NCI-H524 treated with DMSO at 0.1 percent for 48 hours (cell line): ENCODE measurements at regions not wholly inside any gene's neighbourhood (a gene's known extent, or its start where the extent isn't known, plus 50 kb on each side); places are given as distances from the start of the nearest gene placed in this dataset.
"Not testable (repeated sequence)": the region's sequence is repeated elsewhere in the genome, so short reads cannot be mapped to it uniquely, and the experiment has no call there.

Source experiments
- DNase-seq: peaks from one replicate; lab custom pipeline; 2025; lab: John Stamatoyannopoulos, UW

DNA sequence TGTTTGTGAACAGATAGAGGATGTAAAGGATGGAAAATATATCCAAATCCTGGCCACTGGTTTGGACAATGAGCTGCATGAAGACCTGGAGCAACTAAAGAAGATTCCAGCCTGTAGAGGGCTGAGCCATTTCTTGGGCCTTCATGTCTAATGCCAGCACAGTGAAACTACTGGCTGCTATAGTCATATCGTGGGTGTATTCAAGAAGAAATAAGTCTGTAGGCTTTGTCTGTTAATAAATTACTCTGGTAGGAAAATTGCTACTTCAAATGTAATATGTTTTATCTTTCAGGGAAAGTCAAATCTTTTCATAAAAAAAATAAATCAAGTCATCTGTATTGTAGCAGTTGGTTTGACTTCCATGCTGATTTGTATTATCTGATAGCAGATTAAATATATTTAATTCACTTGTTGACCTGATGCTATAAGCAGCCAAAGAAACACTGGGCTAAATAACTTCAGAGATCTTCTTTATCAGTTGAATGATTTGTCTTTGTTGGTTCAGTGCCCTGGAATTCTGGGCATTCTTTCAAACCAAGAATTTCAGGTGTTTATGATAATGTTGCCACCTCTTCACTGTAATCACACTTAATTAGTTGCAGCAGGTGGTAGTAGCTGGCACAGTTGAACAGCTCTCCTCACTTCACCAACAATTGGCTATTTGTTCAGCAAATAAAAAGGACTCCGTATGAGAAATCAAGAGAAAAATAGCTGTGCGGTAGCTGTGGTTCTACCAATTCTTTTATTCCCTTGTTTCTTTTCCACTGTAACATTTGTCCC lies 1109.5 kb downstream of the NSUN3 start:
- no peak for DNase-seq

DNA sequence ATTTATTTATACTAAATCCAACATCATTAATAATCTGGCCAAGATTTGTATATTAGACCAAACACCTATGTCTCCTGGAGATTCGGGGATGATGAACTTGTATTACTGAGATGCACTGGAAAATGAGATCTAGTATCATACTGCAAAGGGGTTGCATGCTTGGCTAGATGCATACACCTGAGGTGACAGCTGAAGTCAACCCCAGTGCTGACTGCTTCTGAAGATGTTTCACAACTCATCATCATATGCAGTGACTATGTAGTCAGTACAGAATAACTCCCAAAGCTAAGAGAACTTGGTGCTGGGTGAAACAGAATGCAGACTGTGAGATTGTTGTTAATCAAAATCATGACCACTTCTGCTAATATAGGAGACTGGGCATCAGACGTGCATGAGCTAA lies 1114.2 kb downstream of the NSUN3 start:
- no peak for DNase-seq

DNA sequence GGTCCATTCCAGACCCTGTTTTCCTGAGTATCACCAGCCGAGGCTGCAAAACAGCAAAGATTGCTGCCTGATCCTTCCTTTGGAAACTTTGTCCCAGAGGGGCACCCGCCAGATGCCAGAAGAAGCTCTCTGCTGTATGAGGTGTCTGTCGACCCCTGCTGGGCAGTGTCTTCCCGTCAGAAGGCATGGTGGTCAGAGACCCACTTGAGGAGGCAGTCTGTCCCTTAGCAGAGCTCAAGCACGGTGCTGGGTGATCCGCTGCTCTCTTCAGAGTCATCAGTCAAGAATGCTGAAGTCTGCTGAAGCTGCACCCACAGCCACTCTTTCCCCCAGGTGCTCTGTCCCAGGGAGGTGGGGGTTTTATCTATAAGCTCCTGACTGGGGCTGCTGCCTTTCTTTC lies 1121.2 kb downstream of the NSUN3 start:
- no peak for DNase-seq

DNA sequence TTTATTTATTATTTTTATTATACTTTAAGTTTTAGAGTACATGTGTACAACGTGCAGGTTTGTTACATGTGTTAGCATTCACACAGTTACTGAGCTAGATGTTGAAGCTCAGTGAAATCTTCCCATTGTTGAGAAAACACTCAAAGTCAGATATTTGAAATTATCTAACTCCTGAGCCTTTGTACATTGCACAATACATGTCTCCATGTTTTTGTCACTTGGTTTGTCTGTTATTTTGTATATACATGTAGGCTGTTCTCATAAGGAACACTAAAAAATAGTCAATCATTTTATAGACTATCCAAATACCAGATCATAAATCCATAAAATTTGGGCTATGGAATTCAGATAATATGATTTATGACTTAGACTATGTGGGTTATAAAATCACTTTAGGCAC lies 1126.5 kb downstream of the NSUN3 start:
- DNase-seq, result no peak

DNA sequence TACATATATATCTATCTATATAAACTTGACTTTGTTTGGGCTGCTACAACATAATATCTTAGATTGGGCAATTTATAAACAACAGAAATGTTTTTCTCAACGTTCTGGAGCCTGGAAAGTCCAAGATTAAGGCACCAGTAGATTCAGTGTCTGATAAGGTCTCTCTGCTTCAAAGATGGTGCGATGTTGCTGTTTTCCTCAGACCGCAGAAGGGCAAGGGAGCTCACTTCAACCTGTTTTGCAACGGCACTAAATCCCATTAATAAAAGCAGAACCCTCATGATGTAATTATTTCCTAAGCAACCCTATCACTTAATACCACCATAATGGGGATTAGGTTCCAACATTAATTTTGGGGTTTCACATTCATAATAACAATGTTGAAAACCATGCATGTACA lies 1134.8 kb downstream of the NSUN3 start:
- DNase-seq, result peak; percentile 38

DNA sequence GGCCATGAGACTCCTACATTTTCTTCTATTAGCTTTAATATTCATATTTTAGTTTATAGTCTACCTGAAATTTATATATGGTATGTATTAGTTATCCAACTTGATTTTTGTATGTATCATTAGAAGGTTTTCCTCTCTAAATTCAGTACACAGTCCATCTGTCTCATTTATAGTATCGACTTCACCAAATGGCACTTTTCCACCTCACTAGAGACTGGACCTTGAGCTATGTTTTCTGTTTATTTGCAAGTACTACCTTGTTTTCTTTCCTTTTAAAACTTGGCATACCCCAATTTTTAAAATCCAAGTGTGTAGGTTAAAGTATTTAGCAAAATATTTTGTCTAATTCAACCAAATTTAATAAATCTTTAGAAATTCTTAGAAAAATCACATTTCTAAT lies 1137.5 kb downstream of the NSUN3 start:
- DNase-seq, result no peak

DNA sequence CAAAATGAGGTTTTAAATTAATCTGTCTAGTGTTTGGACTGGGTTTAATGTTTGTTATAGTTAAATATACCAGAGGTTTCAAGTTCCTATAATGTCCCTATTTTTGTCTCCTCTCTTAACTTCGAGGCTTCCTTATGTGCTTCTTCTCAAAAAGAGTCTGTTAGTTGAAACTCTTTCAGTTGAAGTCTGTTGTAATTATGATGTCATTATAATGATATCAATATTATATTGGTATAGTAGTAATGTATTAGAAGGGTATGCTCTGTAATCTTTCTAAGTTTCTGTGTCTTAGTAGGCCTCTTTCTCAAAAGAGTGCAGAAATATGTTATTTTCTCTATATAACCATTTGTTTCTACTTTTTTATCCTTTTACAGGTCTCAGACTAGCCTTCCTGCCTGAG lies 1148.0 kb downstream of the NSUN3 start:
- no peak for DNase-seq

DNA sequence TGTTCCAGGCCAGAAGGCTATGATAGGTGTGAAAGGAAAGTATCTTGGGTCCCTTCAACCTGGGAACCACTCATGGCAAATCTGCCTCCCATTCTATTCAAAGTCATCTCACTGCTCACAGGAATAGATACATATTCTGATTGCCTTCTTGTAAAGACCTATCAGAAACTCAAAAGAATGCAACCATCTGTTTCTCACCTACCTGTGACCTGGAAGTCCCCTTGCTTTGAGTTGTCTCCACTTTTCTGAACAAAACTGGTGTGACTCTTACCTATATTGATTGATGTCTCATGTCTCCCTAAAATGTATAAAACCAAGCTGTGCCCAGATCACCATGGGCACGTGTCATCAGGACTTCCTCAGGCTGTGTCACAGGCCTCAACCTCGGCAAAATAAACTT lies 1149.3 kb downstream of the NSUN3 start:
- no peak for DNase-seq

DNA sequence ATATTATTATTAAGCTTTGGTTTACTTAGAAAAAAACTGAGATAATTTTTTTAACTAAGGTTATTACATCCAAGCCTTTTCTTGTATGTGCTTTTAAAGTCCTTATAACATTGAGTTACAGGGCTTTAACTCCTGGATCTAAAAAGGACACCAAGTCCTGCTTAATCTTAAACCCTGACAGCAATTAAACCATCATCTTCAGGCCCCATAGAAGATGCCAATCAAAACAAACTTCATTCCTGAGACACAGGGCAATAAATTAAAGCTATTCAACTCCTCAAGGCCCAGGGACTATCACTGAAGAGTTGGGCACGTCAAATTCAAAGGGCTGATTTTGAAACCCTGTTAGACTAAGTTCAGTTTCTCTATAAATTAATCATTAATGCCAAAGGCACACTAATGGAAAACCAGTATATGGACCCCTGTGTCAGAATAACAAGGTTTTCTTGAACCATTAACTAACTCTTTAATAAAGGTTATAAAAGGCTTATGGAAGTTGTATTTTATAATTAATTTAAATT lies 1152.6 kb downstream of the NSUN3 start:
- no peak for DNase-seq

DNA sequence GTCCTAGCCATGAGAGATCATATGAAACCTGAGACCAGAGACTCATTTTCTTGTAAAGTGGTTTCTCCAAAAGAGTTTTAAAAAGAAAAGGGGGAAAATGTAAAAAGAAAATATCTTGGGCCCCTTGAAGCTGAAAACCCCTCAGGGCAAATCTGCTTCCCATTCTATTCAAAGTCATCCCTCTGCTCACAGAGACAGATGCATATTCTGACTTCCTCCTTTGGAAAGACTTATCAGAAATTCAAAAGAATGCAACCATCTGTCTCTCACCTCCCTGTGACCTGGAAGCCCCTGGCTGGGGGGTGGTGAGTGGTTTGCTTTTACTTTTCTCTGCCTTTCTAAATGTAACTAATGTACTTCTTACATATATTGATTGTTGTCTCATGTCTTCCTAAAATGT lies 1154.8 kb downstream of the NSUN3 start:
- DNase-seq, result peak; percentile 9

DNA sequence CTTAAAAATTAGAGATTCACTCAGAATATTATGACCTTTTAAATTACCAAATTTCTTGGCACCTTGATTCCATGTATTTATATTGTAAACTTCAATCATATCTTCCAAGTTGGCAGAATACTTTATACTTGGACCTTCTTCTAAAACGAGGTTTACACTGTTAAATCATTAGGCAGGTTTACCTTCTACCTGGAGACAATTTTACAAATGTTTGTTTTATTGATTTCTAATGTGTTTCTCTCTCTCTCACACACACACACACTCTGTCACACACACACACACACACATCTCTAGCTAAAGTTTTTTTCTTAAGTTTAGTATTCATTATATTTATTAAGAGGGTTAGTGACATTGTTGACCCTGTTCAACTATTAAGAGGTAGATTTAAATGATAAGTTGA lies 1155.6 kb downstream of the NSUN3 start:
- DNase-seq, result no peak

DNA sequence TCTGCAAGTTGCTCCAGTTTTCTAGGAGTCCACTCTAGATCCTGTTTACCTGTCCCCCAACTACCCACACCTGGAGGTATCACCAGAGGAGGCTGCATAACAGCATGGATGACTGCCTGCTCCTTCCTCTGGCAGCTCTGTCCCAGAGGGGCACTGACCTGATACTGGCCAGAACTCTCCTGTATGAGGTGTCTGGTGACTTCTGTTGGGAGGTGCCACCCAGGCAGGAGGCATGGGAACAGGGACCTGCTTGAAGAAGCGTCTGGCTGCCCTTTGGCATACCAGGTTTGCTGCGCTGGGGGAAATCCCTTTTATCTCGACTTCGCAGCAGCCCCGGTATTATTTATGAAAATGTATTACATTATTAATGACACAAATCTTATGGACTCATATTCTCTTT lies 1163.6 kb downstream of the NSUN3 start:
- no peak for DNase-seq

DNA sequence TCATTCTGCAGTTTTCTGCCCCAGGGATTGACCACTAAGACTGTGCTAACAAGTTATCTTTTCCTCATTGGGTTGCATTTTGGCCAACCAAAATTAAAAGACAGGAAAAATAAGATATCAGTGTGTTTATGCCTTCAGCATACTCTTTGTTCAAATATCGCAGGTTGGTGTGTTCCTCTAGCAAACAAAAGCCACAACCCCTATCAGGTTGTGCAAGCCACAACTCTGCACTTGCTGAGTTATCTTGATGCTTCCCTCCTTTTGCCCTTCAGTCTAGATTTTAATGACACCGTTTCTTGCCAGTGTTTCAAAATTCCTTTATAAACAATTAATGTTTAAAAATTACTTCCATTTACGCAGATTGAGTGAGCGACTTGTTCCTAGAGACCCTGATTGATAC lies 1164.2 kb downstream of the NSUN3 start:
- no peak for DNase-seq

DNA sequence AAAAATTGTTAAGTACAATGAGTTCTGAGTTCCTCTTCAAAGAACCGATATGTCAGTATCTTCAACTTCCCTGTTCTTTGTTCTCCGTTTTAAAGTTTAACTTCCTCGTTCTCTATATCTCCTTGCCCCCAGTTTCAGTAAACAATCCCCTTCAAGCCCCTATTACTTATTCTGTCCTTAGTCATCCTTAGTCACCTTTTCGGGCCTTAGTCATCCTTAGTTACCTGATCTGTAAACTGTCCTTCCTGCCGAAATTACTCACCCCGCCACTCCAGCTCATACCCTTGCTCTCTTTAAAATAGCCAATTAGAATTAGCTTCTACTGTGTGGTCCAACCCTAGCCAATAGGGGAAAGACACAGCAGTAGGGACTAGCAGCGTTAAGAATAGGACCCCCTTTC lies 1165.6 kb downstream of the NSUN3 start:
- DNase-seq, result no peak

DNA sequence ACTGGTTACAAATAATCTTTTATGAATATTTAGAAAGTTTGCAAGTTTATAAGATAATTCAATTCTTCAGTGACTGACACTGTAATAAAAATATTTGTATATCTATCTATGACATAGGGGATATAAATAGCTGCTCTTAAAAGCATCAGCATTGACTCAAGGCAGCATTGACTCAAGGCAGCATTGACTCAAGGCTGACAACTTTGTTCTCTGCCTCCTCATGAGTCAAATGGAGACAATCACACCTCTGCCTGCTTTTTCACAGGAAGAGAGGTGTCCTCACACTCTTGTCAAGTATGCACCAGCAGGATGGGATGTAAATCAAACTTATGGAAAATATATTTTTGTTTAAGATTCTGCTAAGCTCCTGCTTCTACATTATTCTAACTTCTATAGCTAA lies 1173.1 kb downstream of the NSUN3 start:
- DNase-seq, result no peak

DNA sequence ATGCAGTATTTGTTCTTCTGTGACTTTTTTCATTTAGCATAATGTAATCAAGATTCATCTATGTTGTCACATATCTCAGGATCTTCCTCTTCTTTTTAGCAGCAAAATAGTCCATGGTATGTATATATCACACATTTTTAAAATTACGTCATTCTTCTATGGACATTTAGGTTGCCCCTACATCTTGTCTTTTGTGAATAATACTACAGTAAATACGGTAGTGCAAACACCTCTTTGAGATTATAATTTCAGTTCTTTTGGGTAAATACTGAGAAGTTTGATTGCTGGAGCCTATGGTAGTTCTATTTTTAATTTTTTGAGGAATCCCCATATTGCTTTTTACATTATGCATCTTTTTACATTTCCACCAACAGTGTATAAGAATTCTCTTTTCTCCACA lies 1174.9 kb downstream of the NSUN3 start:
- DNase-seq, result no peak

DNA sequence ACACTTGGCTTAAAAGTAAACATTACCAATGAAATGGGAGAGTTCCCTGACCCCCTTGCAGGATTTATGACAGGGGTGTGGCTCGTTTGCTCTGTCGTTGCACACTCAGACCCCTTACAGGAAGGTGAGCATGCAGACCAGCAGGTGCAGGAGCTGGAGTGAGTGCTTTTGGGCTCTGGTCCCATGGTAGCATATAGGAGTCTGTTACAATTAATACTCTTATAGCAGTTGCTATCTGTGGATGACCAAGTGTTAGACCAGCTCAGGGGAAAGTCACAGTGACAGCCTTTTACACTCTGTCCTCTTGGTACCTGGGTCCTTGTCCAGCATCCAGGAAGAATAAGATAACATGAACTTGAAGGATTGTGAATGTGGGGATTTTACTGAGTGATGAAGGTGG lies 1177.5 kb downstream of the NSUN3 start:
- DNase-seq, result no peak

DNA sequence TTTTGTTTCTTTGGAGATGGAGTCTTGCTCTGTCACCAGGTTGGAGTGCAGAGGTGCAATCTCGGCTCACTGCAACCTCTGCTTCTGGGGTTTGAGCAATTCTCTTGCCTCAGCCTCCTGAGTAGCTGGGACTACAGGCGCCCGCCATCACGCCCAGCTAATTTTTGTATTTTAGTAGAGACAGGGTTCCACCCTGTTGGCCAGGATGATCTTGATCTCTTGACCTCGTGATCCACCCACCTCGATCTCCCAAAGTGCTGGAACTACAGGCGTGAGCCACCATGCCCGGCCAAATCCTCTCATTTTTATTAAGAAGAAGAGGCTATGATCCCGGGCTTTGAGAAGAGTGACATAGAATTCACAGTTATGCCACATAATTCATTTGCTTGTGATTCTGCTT lies 1178.4 kb downstream of the NSUN3 start:
- not testable (repeated sequence) for DNase-seq

DNA sequence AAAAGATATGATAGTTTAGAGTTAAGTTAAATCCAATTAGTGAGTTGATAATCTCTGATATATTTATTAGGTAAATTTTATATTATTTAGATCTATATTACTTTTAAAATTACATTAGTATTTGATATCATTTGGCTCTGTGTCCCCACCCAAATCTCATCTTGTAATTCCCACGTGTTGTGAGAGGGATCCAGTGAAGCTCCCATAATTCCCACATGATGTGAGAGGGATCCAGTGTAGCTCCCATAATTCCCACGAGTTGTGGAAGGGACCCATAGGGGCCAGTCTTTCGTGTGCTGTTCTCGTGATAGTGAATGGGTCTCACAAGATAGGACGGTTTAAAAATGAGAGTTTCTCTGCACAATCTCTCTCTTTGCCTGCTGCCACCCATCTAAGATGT lies 1183.6 kb downstream of the NSUN3 start:
- DNase-seq, result no peak

DNA sequence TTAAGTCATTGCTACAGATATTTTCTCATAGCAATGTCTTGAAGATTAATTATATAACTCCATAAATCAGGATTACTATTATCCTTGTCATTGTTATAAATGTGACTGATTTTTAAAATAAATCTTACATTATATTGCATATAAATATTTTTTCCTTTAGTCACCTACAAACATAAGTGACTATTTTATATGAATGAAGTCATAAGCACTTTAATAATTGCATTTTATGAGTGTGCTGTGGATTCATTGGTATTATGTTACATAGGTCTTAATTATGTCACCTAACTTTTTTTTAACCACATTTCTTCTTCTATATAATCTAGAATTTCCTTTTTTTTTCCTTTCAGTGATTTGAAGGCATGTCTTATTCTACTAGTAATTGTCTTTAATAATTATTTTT lies 1191.2 kb downstream of the NSUN3 start:
- no peak for DNase-seq

DNA sequence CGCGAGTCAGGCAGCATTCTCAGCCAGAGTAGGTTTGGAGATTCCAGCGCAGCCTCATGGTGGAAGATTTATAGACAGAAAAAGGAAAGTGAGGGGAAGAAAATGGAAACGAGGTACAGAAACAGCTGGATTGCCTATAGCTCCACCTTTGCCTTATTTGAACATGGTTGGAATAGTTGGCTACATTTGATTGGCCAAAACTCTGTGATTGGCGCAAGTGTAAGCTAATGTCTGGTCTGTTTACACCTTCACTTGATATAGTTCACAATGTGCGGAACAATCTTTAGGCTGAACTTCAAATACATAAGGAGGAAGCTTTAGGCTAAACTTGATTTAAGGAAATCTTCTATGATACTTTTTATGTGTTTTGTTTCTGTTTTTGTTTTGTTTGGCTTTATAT lies 1191.9 kb downstream of the NSUN3 start:
- DNase-seq, result no peak

DNA sequence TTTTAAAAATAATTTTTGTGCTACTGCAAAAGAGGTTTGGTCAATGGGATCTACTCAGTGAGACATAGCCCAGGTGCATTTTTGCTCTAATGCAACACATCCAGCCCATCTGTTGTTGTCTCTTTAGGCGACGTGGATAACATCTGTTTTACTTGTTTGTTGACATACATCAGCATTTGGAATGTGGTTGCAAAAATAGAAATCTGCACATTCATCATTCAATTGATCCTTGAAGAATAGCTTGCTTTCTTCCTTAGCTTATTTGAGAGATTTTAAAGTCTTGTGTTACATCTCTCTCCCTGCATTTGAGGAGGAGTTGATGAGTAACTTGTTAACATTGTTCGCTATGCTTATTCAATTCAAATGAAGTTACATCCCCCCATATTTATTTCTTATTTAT lies 1202.3 kb downstream of the NSUN3 start:
- no peak for DNase-seq

DNA sequence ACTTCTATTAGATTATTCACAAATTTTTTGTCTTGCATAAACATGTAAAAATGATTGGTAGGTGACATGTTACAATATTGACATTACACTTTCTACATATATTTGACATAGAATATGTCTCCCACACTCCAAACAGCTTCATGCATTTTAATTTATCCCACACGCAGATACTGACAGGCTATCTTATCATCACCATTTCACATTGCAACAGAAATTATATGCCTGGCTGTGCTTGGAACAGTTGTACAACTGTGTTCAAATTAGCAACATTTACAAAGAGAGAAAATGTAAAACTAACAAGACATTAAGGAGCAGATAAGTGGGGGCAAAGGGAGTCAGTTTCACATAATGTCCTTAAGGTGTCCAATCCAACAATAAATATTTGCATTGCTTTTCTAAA lies 1208.5 kb downstream of the NSUN3 start:
- DNase-seq, result no peak

DNA sequence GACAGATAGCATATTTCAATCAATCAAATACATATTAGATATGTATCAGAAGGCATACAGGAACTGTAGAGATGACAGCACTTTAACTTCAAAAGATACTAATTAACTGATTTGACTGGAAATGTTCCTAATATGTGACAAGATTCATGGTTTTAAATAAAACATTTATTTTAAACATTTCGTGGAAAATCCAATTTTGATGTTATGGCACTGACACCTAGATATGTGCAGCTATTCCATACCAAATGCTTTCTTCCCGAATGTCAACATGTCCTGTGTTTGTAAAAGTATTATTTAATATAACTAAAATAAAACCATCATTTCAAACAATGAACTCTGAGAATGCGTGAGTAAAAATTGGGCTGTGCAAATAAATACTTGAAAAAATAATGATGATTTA lies 1209.3 kb downstream of the NSUN3 start:
- no peak for DNase-seq
